H1 (cell line): ENCODE measurements at regions not wholly inside any gene's neighbourhood (a gene's known extent, or its start where the extent isn't known, plus 50 kb on each side); places are given as distances from the start of the nearest gene placed in this dataset.

Experiments used
- ATF3 ChIP-seq: IDR thresholded peaks from 2 replicates; pipeline ENCODE4 v1.6.1; 2011; ENCODE audit warnings: low read depth, mild to moderate bottlenecking, low read length; ENCODE audit not compliant: insufficient read depth
- BCL11A ChIP-seq, 2 experiments: IDR thresholded peaks; one replicate each; pipeline ENCODE4 v1.6.1; 2011; ENCODE audit warnings: low read depth in 2 of 2, low read length in 2 of 2, mild to moderate bottlenecking in 2 of 2
- BRCA1 ChIP-seq: IDR thresholded peaks from 2 replicates; pipeline ENCODE4 v1.6.1; 2012; ENCODE audit warnings: low read depth, low read length, improper control_type of control experiment
- CEBPB ChIP-seq: IDR thresholded peaks from 2 replicates; pipeline ENCODE4 v1.6.1; 2012; ENCODE audit warnings: low read depth, low read length
- CHD1 ChIP-seq: IDR thresholded peaks from 2 replicates; pipeline ENCODE4 v1.6.1; 2012; ENCODE audit warnings: low read depth, low read length, improper control_type of control experiment
- HDAC2 ChIP-seq, 2 experiments: fragments of 300-600 bp in 1 of 2; sonication (generic) in 1 of 2; IDR thresholded peaks; 2 replicates each; pipeline ENCODE4 v1.6.1; 2011 to 2012; ENCODE audit warnings: low read depth in 2 of 2, low read length in 2 of 2, mild to moderate bottlenecking in 2 of 2, moderate library complexity in 2 of 2, borderline replicate concordance in 1 of 2, inconsistent platforms in 1 of 2
- MAX ChIP-seq: IDR thresholded peaks from 2 replicates; pipeline ENCODE4 v1.6.1; 2012; ENCODE audit warnings: inconsistent platforms
- SIX5 ChIP-seq: IDR thresholded peaks from 2 replicates; pipeline ENCODE4 v1.6.1; 2011; ENCODE audit warnings: mild to moderate bottlenecking, low read depth, low read length
- SUZ12 ChIP-seq: fragments of 200-600 bp; sonication (generic); IDR thresholded peaks from 2 replicates; pipeline ENCODE4 v1.6.1; 2012; ENCODE audit warnings: mild to moderate bottlenecking, inconsistent platforms, low read length, moderate library complexity, mixed read lengths
- TCF12 ChIP-seq: IDR thresholded peaks from 2 replicates; pipeline ENCODE4 v1.6.1; 2011; ENCODE audit warnings: low read depth, mild to moderate bottlenecking, low read length
- TF ChIP-seq, protein P1 (sequence below): fragments of 300-600 bp; sonication (generic); IDR thresholded peaks from 2 replicates; pipeline ENCODE4 v1.7.1; 2012; ENCODE audit warnings: low read length, moderate library complexity, mild to moderate bottlenecking, inconsistent platforms; ENCODE audit not compliant: insufficient replicate concordance

GRCh38 chr12:16453319-16453718, 105.9 kb downstream of the MGST1 start (continued):
- TF ChIP-seq, protein P1, sequence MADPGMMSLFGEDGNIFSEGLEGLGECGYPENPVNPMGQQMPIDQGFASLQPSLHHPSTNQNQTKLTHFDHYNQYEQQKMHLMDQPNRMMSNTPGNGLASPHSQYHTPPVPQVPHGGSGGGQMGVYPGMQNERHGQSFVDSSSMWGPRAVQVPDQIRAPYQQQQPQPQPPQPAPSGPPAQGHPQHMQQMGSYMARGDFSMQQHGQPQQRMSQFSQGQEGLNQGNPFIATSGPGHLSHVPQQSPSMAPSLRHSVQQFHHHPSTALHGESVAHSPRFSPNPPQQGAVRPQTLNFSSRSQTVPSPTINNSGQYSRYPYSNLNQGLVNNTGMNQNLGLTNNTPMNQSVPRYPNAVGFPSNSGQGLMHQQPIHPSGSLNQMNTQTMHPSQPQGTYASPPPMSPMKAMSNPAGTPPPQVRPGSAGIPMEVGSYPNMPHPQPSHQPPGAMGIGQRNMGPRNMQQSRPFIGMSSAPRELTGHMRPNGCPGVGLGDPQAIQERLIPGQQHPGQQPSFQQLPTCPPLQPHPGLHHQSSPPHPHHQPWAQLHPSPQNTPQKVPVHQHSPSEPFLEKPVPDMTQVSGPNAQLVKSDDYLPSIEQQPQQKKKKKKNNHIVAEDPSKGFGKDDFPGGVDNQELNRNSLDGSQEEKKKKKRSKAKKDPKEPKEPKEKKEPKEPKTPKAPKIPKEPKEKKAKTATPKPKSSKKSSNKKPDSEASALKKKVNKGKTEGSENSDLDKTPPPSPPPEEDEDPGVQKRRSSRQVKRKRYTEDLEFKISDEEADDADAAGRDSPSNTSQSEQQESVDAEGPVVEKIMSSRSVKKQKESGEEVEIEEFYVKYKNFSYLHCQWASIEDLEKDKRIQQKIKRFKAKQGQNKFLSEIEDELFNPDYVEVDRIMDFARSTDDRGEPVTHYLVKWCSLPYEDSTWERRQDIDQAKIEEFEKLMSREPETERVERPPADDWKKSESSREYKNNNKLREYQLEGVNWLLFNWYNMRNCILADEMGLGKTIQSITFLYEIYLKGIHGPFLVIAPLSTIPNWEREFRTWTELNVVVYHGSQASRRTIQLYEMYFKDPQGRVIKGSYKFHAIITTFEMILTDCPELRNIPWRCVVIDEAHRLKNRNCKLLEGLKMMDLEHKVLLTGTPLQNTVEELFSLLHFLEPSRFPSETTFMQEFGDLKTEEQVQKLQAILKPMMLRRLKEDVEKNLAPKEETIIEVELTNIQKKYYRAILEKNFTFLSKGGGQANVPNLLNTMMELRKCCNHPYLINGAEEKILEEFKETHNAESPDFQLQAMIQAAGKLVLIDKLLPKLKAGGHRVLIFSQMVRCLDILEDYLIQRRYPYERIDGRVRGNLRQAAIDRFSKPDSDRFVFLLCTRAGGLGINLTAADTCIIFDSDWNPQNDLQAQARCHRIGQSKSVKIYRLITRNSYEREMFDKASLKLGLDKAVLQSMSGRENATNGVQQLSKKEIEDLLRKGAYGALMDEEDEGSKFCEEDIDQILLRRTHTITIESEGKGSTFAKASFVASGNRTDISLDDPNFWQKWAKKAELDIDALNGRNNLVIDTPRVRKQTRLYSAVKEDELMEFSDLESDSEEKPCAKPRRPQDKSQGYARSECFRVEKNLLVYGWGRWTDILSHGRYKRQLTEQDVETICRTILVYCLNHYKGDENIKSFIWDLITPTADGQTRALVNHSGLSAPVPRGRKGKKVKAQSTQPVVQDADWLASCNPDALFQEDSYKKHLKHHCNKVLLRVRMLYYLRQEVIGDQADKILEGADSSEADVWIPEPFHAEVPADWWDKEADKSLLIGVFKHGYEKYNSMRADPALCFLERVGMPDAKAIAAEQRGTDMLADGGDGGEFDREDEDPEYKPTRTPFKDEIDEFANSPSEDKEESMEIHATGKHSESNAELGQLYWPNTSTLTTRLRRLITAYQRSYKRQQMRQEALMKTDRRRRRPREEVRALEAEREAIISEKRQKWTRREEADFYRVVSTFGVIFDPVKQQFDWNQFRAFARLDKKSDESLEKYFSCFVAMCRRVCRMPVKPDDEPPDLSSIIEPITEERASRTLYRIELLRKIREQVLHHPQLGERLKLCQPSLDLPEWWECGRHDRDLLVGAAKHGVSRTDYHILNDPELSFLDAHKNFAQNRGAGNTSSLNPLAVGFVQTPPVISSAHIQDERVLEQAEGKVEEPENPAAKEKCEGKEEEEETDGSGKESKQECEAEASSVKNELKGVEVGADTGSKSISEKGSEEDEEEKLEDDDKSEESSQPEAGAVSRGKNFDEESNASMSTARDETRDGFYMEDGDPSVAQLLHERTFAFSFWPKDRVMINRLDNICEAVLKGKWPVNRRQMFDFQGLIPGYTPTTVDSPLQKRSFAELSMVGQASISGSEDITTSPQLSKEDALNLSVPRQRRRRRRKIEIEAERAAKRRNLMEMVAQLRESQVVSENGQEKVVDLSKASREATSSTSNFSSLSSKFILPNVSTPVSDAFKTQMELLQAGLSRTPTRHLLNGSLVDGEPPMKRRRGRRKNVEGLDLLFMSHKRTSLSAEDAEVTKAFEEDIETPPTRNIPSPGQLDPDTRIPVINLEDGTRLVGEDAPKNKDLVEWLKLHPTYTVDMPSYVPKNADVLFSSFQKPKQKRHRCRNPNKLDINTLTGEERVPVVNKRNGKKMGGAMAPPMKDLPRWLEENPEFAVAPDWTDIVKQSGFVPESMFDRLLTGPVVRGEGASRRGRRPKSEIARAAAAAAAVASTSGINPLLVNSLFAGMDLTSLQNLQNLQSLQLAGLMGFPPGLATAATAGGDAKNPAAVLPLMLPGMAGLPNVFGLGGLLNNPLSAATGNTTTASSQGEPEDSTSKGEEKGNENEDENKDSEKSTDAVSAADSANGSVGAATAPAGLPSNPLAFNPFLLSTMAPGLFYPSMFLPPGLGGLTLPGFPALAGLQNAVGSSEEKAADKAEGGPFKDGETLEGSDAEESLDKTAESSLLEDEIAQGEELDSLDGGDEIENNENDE: no peak
- no peak for TF ChIP-seq CHD1
- TF ChIP-seq BCL11A (IDR thresholded peaks at IDR 0.05; ENCODE audit: low read depth in 2 of 2, low read length in 2 of 2): no peak
- TF ChIP-seq BRCA1: no peak
- TF ChIP-seq ATF3: no peak
- TF ChIP-seq CEBPB: no peak
- TF ChIP-seq HDAC2 (IDR thresholded peaks at IDR 0.05; ENCODE audit: borderline replicate concordance in 1 of 2, low read depth in 2 of 2, low read length in 2 of 2): no peak
- TF ChIP-seq SIX5: no peak
- no peak for TF ChIP-seq TCF12
- no peak for TF ChIP-seq MAX
- TF ChIP-seq SUZ12: no peak
